ENCODE measurements at regions not wholly inside any gene's neighbourhood (a gene's known extent, or its start where the extent isn't known, plus 50 kb on each side); places are given as distances from the start of the nearest gene placed in this dataset.

DNA sequence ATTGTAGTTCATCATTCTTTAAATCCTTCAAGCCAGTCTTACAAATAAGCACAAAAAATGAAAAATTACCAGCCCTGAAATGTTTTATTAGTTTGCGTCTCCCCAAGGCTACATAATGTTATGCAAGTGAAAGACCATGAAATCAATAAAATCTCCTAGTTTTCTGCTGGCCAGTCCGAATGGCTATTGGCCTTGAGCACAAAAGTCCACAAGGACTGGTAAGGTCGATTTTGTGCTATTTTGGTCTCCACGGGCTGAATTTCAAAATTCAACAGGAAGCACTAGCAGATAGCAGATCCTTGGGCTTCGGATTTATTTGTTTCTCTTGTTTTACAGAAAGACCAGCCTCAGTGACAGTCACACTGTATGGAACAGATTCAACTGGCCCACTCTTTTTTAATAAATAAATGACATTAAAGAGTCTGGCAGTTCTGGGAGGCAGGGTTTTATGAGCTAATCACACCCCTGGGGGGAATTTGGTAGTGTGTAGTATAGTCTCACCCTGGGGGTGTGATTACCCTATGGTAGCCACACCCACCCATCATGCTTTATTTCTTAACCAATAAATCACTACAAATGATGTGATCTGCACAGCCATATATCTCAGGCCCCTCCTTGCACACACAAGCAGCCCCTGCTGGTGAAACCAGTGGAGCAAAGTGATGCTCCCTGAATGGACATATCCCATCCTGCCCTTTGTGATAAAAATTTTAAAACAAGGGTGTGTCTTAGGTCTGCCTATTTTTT is 51.1 kb upstream of the TMEM33 start:
- no peak for DNase-seq

DNA sequence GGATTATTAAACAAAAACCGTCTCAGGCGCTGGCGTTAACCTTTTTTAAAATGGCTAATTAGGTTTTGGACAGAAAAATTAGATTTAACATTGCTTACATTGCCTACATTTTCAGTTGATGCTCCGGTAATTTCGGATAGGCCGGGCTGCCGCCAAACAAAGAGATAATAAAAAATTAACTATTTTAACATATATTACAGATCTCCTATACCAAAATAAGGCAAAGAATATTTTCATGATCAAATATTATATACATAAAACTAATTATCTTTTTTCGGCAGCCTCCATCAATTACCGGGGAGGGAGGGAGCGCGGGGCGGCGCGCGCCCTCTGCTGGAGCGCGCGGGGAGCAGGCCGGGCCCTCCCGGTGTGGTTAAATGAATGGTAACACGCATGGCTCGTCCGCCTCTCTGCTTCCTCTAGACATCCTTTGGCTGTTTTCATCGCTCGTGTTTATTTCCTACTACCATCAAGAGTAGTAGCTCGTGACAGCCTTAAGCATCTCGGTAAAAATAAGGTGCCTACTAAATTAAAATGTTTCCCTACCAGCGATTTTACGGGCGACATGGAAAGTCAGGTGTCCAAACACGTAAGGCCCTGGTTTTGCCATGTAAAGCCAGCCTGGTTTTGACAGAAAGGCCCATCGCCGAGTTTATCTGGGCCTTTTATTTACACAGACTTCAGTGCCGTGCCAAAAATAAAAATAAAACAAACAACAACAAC is 52.4 kb upstream of the TMEM33 start:
- DNase-seq: no peak

DNA sequence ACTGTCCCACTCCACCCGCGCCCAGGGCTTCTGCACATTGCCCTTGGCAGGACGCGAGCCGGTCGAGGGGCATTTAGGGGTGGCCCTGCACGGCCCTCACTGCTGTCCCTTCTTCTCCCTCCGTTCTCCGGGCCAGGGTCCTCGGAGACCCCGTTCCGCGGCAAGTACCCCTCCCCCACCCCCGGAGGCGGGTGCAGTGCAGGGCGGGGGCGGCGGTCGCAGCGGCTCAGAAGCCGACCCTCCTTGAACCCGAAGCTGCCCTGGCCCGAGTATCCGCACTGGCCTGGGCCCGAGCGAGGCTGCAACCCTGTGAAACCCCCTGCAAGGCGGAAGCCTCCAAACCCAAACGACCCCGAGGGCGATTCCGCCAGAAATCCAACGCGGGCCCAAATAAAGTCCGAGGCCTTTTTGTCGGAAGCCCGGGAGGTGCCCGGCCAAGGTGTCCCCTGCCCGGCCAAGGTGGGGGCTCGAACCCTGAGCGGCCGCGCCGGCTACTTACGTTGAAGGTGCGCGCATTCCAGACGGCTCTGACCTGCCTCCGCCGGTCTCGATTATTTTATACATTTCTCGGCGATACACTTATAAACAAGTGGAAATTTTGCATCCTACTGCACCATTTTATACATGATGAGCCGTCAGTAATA is 53.1 kb upstream of the TMEM33 start:
- no peak for DNase-seq

DNA sequence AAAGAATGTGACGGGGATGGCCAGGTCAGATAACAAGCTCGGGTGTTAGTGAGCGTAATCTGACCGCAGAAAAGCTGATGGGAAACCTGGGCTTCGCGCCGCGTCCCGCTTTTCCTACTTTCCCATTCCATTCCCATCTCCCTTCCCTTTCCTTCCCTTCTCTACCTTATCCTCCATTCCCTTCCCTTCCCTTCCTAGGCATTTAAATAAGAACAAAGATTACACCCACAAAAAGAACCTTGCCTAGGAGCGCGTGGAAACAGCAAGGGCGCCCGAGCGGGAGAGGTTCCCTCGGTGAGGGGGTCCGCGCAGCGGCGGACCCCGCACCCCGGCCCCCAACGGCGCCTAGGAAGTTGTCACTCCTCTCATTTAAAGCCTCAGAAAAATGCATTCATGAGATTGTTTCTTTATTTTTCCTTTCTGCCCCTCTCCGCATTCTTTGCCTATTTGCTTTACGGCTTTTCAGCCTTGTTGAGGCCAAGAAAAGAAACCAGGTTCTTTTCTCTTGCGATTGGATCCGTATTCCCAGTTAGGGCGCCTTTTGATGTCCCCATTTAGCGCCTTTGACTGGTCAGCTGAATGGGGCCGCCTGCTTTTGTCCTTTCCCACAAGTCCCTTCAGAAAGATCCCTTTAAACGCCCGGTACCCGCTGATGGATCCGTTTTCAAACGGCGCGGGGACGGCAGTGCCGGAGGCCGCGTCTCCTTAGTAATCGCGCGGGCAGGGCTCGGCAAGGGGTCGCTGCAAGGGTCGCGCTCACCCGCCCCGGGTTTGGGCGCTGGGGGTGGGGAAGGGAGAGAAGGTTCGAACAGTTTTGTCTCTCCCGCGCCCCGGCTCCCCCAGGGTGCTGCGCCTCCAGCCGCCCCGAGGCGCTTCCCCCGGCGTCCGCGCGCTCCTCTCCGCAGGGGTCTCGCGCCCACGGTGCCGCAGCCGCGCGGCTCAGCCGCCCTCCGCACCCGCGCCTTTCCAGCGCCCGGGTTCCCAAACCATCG is 54.1 kb upstream of the TMEM33 start:
- no peak for DNase-seq

DNA sequence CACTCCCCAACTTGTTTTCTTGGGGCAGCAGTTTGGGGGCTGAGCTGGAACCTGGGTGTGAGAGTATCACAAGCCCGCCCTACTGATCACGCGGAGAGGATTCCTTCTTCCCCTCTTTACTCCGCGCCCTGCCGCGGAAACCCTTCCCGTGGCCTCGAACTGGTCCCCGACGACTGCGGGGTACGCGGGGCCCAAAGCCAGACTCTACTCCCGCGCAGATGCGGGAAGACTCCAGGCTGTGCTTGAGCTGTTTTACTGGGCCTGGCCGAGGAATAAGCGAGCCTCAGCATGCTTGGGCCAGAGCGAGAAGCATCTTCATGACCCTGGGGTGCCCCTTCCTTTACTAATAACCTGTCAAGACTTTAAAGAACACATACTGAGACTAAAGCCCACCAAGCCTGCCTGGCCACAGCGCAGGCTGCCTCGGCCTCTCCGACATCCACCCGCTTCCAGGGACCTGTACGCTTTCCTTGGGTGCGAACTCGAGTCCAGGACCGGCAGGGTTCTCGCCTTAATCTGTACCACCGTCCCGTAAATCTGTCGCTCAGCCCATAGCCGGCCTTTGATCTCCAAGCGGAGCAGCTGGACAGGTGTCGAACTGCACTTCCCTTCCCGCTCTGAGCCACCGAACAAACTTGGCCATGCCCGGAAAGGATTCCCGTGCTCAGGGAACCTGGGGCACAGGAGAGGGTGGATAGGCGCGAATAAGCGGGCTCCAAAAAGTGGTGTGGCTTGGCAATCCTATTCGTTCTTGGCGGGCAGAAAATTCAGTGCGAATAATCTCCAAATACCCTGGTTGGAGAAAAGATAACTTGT is 55.0 kb upstream of the TMEM33 start:
- DNase-seq: no peak

DNA sequence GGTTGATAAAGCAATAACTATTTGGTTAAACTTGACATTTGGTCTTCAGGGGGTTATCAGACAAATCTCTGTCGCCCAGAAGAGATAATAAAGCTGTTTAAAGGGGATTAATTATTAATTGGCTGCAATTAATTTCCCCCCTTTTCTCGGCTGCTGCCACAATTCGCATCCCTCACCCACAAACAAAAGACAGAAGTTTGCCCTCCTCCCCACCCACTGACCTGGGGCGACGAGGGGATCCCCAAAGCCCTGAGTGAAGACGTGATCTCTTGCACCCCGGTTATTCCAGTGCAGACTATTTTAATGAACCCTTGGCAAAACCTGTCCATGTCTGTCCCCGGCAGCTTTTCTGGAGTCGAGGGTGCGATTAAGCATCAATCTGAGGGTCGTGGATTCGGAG is 55.7 kb upstream of the TMEM33 start:
- no peak for DNase-seq

DNA sequence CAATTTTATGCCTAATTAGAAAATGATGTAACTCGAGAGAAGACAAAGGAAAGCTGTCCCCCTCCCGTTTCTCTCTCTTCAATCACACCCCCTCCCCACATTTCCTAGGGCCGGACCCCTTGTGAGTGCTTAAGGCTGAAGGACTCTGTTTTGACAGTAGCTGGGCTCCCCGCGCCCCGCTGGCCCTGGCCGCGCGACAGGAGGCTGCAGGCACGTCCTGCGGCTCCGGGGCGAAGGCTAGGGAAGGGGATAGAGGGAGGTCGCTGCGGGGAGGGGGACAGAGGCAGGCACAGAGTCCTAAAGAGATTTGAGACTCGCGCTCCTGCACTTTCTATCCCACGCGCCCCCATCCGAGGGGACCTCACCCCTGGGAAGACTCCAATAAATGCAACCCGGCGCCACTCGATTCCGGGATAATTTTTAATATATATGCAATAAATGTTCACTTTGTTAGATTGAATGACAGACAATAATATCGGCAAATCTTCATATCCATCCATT is 56.2 kb upstream of the TMEM33 start:
- DNase-seq: no peak

DNA sequence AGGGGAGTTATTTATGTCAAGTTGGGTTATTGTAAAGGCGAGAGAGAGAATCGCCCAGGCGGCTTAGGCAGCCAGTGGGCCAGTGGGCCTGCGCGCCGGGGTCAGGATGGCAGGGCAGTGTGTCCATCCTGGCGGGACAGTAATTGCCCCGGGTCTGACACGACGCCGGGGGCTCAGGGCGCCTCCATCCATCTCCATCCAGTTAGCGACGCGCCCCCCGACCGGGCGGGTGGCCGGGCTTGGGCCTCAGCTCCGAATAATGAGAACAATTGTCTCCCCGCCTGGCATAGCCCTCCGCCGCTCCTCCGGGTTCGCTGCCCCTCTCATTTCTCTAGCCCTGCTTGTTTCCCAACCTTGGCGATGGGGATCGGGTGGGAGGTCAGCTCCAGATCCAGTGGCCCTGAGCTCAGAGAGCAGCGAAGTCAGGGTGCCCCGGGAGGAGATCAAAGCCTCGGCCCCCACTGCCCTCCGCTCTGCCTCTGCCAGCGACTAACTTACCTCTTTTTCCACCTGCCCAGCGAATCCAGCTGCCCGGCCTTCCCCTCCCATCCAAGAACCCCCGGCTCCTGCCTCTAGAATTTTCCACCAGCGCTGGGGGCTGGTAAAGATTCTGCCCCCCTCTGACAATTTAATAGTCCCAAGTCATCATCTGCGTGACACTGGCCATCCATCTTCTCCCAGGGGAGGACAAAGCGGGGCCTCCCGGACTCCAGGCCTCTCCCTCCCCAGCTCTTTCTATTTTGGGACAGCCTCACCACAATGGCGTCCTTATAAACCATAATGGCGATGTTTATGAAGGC is 56.9 kb upstream of the TMEM33 start:
- no peak for DNase-seq

DNA sequence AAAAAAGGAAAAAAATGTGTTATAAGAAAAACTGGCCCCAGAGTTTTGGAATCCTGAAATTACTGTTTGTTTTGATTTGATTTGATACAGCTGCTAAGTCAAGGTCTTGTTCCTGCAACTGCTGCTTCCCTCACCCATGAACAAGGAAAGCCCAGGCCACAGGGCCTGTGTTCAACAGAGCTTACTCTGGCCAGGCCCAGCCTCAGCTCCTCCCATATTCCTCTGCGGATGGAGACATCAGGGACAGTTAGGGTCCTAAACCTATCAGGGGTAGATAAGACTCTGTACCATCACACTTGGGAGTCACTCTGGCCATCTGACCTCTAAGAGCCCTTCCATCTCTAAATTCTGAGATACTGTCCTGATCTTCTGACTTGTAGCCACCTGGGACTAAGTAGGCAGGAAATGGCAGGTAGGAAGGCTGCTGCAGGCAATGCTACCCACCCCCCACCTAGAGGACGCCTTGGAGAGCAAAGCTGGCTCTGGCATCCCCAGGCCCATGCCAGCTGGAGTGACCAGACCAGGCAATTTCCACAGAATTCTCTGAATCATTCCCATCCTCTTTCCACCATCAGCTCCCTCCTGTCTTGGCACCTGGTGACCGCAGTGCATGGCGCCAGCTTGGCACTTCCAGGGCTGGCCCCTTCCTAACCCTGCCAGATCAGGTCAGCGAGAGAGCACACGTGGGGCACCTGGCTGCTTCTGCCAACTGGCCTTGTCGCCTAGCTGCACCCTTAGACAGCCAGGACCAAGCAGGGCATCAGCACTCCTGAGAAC is 58.0 kb upstream of the TMEM33 start:
- no peak for DNase-seq

DNA sequence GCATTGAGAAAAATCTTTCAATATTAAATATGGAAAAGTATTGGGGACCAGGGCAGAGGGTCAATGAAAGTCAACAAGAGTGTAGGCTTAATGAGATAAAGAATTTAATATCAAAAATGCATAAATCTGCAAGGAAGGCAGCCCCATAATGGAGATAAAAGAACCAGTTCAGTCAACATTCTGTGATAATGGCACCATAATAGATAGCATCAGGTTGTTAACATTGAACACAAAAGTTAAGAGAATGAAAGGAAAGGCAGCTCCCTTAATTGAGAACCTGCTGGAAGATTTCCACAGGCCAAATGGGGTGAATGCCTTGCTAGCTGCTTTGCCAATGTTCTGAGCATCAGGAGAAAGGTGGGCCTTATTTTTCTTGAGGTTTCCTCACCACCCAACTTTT is 60.4 kb upstream of the TMEM33 start:
- no peak for DNase-seq

DNA sequence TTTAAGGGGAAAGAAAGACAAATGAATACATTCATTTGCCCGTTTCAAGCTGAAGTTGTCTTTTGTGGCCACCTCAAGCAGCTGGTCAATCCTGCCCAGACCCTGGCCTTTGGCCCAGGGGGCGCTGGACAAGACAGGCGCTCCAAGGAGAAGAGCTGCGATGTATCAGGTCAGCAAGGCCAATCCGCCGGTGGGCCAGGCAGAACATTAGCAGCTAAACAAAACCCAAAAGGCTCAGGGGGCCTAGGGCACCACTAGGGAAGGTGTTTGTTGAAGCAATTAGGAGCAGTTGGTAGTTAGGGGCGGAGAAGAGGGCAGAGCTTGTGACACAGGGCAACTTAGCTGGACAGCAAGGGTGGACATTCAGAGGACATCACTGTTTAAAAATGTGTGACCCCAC is 60.8 kb upstream of the TMEM33 start:
- DNase-seq: no peak

DNA sequence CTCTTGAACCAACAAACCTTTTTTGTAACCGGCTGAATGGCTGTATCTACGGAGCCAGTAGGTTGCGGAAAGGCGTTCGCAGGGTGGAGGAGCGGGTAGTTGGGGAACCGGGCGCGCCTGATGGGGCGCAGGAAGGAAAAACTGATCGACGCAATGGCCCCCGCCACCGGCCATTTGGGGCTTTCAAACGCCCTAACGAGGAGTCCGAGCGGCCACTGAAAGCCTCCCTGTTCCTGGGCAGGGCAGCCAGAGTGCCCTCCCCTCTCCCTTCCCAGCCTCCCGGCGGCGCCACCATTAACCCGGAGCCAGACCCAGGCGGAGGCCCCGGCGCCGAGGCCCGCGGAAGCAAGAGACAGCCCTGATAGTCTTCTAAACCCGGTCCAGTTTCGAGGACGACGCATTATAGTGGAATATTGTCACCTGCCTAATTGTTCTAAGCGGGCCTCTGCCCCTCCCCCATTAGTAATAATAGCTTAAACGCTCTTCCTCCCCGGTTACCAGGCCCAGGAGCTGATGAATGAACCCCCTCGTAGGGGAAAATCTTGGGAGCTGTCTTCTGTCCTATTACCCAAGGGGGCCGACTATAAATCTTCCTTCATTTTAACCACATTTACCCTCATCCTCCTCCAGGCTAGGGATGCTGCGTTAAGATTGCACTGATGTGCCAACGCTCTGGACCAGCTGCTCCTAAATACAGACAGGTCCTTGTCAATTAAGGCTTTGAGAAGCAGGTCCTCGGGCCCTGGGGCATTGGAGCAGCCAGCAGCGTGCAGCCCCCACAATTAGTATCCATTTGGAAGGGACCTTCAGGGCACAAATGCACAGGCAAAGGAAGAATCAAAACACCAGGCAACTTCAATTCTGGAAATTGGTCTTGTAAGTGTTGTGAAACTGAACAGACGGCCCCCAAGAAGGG is 61.6 kb upstream of the TMEM33 start:
- no peak for DNase-seq

DNA sequence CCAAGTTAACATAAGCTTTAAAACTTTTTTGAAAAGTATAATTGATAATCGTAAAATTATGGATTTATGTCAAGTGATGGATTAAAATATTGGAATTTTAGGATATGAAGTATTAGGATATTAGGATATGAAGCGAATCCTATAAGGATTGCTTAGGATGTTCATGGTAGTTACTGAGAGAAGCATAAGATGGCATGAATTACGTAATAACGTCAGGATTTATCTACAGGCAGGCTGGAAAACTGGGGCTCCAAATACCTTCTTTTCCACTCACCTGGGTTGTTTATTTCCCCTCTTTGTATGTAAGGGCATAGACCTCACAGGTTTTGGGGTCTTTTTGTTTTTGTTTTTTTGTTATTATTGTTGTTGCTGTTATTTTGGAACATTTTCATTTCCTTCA is 65.2 kb upstream of the TMEM33 start:
- no peak for DNase-seq

DNA sequence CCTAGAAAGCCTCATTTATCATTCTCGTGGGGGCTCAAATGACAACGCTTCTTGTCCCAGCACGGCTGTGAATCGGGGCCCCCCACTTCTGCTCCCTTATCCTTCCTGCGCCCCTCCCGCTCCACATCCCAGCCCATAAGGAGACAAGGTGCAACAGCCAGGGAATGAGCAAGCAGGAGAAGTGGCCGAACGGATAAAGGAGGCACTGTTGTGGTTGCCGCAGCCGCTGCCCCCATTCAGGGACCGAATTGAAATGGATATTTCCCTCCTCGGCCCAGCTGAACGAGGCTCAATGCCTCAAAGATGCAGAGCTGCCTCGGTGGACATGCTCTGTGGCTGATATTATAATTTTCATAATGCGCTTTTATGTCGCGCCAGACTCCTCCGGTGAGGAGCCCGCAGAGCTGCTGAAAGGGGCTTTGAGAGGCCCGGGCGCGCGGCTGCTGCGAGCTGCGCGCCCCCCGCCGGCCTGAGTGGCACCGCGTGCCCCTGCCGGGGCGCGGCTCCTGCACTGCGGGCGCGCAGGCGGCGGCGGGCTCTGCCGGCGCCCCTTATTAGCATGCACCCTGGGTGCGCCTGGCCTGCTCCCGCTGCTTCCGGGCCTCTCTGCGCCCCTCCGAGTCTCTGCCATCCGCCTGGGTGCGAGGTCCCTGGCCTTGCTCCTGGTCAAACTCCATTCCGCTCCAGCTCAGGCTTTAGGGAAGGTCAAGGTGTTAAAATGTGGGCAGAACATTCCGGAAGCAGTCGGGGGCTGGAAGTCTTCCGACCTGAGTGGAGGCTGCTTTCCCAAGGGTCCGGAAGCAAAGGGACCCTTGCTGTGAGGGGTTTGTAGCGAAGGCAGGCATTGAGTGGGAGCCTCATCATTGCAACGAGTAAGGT is 68.2 kb upstream of the TMEM33 start:
- DNase-seq: no peak

DNA sequence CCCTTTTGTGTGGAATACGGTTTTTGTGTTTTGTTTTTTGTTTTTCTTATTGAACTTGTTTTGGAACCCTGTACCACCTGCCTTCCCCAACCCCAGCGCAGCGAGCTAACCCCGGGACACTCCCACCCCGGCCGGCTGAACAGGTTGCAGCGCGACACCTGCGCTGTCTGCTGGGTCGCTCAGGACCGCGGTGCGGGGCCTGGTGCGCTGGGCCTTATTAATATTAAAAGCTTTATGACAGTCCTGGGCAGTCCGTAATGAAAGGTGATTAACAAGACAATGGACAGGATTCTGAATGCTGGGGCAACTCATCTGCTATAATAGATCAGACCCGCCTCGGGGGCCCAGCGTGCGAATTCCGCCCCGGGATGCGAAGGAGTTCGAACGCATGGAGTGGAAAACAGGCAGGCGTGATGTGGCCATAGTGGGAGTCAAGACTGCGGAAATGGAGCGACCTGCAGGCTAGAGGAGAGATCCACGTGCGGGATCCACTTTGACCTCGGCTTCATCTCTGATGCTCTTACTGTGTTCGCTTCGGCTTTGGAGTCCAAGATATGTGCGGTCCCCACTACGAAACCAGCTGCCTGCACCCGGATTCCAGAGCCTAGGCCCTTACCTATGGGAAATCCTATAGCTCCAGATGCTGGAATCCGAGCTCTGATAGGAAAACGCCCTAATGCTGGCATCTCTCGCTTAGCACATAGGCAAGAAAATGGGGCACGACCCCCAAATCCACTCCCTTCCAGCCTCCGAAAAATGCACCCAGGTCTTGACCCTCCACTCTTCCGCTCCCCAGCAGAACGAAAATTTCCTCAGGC is 69.0 kb upstream of the TMEM33 start:
- DNase-seq: no peak

Data from right lung (tissue), 2 donors.